NCI-H128 (cell line): ENCODE measurements at regions not wholly inside any gene's neighbourhood (a gene's known extent, or its start where the extent isn't known, plus 50 kb on each side); places are given as distances from the start of the nearest gene placed in this dataset.
A peak's percentile ranks its signal among the peaks of the same experiment; 100 is the strongest.
"Not testable (repeated sequence)": the region's sequence is repeated elsewhere in the genome, so short reads cannot be mapped to it uniquely, and the experiment has no call there.

Experiments
- DNase-seq: peaks from one replicate; lab custom pipeline; 2025; ENCODE audit not compliant: unreplicated experiment; lab: John Stamatoyannopoulos, UW

- DNase-seq, result no peak
Observed at GRCh38 chr12:93978553-93978952, 169.8 kb upstream of the PLXNC1 start.

GRCh38 chr12:93979189-93979588, 169.2 kb upstream of the PLXNC1 start:
- DNase-seq, result no peak

GRCh38 chr12:93980711-93981110, 167.7 kb upstream of the PLXNC1 start:
- no peak for DNase-seq

GRCh38 chr12:93981411-93981810, 167.0 kb upstream of the PLXNC1 start:
- no peak for DNase-seq

- DNase-seq, result peak; percentile 24
Observed at GRCh38 chr12:93982771-93983315, 165.5 kb upstream of the PLXNC1 start.

GRCh38 chr12:93984005-93984404, 164.4 kb upstream of the PLXNC1 start:
- no peak for DNase-seq

GRCh38 chr12:93989949-93990348, 158.4 kb upstream of the PLXNC1 start:
- no peak for DNase-seq

GRCh38 chr12:93990832-93991803, 157.3 kb upstream of the PLXNC1 start:
- DNase-seq, result no peak

- DNase-seq, result no peak
Observed at GRCh38 chr12:93991829-93992461, 156.4 kb upstream of the PLXNC1 start.

- DNase-seq, result no peak
Observed at GRCh38 chr12:93994721-93995120, 153.7 kb upstream of the PLXNC1 start.

- DNase-seq, result no peak
Observed at GRCh38 chr12:93996321-93996720, 152.1 kb upstream of the PLXNC1 start.

GRCh38 chr12:94001691-94002090, 146.7 kb upstream of the PLXNC1 start:
- DNase-seq, result no peak

- DNase-seq, result not testable (repeated sequence)
Observed at GRCh38 chr12:94002925-94003324, 145.5 kb upstream of the PLXNC1 start.

GRCh38 chr12:94007833-94008232, 140.5 kb upstream of the PLXNC1 start:
- DNase-seq, result not testable (repeated sequence)

GRCh38 chr12:94010307-94010706, 138.1 kb upstream of the PLXNC1 start:
- no peak for DNase-seq

GRCh38 chr12:94012071-94012470, 136.3 kb upstream of the PLXNC1 start:
- no peak for DNase-seq

GRCh38 chr12:94012590-94012989, 135.8 kb upstream of the PLXNC1 start:
- no peak for DNase-seq

- not testable (repeated sequence) for DNase-seq
Observed at GRCh38 chr12:94017247-94017646, 131.1 kb upstream of the PLXNC1 start.

GRCh38 chr12:94020335-94020734, 128.0 kb upstream of the PLXNC1 start:
- no peak for DNase-seq

- DNase-seq, result no peak
Observed at GRCh38 chr12:94023879-94024278, 124.5 kb upstream of the PLXNC1 start.

- no peak for DNase-seq
Observed at GRCh38 chr12:94025068-94025467, 123.3 kb upstream of the PLXNC1 start.

GRCh38 chr12:94025756-94026155, 122.6 kb upstream of the PLXNC1 start:
- no peak for DNase-seq
